ENCODE measurements at regions not wholly inside any gene's neighbourhood (a gene's known extent, or its start where the extent isn't known, plus 50 kb on each side); places are given as distances from the start of the nearest gene placed in this dataset.

- H3K9me3 Mint-ChIP-seq, result no peaks in the 10 kb centered on the region
- H3K27ac Mint-ChIP-seq, result no peak overlapping the region
- no peak for DNase-seq
- H3K4me1 Mint-ChIP-seq, result peaks cover 8% of the 10 kb centered on the region
- no peak overlapping the region for H3K4me3 Mint-ChIP-seq
- no peaks in the 10 kb centered on the region for H3K36me3 Mint-ChIP-seq (ENCODE audit: low read depth)
- H3K27me3 Mint-ChIP-seq (ENCODE audit: low read depth, poor library complexity), result peaks cover 3% of the 10 kb centered on the region
- TF ChIP-seq CTCF (IDR thresholded peaks at IDR 0.05), result no peak
Observed at GRCh38 chr3:107313711-107314110, 63.5 kb upstream of the CCDC54 start.

- no peak for TF ChIP-seq CTCF (IDR thresholded peaks at IDR 0.05)
- Mint-ChIP-seq H3K36me3 (ENCODE audit: low read depth) (no peaks in the 10 kb centered on the region), H3K27me3 (ENCODE audit: low read depth, poor library complexity) (peaks cover 3% of the 10 kb centered on the region), H3K4me1 (no peaks in the 10 kb centered on the region), H3K27ac (no peak overlapping the region), H3K9me3 (no peaks in the 10 kb centered on the region), H3K4me3 (no peak overlapping the region)
- DNase-seq, result no peak
Observed at GRCh38 chr3:107315141-107315540, 62.1 kb upstream of the CCDC54 start.

GRCh38 chr3:107323723-107324122, 53.5 kb upstream of the CCDC54 start:
- peaks cover 5% of the 10 kb centered on the region for H3K4me1 Mint-ChIP-seq
- no peaks in the 10 kb centered on the region for H3K27me3 Mint-ChIP-seq (ENCODE audit: low read depth, poor library complexity)
- no peak overlapping the region for H3K27ac Mint-ChIP-seq
- no peak for TF ChIP-seq CTCF (IDR thresholded peaks at IDR 0.05)
- no peaks in the 10 kb centered on the region for H3K36me3 Mint-ChIP-seq (ENCODE audit: low read depth)
- H3K9me3 Mint-ChIP-seq, result no peaks in the 10 kb centered on the region
- H3K4me3 Mint-ChIP-seq, result no peak overlapping the region
- DNase-seq, result no peak

- Mint-ChIP-seq H3K4me1 (peaks cover 5% of the 10 kb centered on the region), H3K9me3 (no peaks in the 10 kb centered on the region), H3K27ac (peak overlapping the region; percentile 41), H3K27me3 (ENCODE audit: low read depth, poor library complexity) (no peaks in the 10 kb centered on the region), H3K4me3 (no peak overlapping the region), H3K36me3 (ENCODE audit: low read depth) (no peaks in the 10 kb centered on the region)
- no peak for TF ChIP-seq CTCF (IDR thresholded peaks at IDR 0.05)
- no peak for DNase-seq
Observed at GRCh38 chr3:107325446-107325845, 51.8 kb upstream of the CCDC54 start.
